ENCODE measurements at regions not wholly inside any gene's neighbourhood (a gene's known extent, or its start where the extent isn't known, plus 50 kb on each side); places are given as distances from the start of the nearest gene placed in this dataset.

DNA sequence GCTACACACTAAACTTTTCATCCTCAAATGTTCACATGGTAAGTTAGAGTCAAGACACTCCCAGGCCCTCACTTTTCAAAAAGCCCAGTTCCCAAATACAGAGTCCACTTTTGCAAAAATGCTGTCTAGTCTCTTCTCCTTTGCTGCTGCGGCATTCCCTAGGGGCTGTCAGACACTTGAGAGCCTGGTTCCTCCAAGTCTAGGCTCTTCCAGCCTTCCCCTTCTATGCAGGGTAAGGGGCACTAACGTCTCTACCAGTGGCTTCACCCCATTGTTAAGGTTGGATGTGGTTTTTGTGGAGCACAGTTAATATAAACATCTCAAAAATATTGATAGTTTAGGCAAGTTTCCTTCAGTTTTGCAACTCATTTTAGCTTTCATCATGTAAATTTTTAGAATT, 181.5 kb downstream of the KIF18A start:
- no peaks in the 10 kb centered on the region for H3K36me3 ChIP-seq (ENCODE audit: control insufficient read depth, insufficient read depth, low read length)
- TF ChIP-seq, protein P1, sequence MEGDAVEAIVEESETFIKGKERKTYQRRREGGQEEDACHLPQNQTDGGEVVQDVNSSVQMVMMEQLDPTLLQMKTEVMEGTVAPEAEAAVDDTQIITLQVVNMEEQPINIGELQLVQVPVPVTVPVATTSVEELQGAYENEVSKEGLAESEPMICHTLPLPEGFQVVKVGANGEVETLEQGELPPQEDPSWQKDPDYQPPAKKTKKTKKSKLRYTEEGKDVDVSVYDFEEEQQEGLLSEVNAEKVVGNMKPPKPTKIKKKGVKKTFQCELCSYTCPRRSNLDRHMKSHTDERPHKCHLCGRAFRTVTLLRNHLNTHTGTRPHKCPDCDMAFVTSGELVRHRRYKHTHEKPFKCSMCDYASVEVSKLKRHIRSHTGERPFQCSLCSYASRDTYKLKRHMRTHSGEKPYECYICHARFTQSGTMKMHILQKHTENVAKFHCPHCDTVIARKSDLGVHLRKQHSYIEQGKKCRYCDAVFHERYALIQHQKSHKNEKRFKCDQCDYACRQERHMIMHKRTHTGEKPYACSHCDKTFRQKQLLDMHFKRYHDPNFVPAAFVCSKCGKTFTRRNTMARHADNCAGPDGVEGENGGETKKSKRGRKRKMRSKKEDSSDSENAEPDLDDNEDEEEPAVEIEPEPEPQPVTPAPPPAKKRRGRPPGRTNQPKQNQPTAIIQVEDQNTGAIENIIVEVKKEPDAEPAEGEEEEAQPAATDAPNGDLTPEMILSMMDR (IDR thresholded peaks at IDR 0.05; ENCODE audit: insufficient read depth, low read length, severe bottlenecking): no peak
- no peaks in the 10 kb centered on the region for H3K27me3 ChIP-seq (ENCODE audit: control insufficient read depth, insufficient read depth, low read length)
- DNase-seq (ENCODE audit: low read depth): no peak
- FAIRE-seq: no peak
- no peak overlapping the region for H3K4me3 ChIP-seq (ENCODE audit: low read depth, low read length)

DNA sequence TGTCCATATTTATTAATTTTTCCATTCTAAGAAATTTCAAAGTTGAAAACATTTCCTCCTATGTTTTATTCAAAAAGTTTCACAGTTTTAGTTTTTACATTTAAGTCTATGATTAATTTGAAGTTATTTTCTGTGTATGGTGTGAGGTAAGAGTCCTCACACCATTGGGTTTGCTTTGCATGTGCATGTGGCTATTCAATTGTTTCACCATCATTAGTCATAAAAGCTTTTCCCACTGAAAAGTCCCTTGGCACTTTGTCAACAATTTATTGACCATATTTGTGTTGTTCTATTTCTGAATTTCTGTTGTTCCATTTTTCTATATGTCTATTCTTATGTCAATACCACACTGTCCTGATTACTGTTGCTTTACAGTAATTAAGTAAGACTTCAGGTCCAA, 186.5 kb downstream of the KIF18A start:
- Histone ChIP-seq H3K36me3 (ENCODE audit: control insufficient read depth, insufficient read depth, low read length) (no peaks in the 10 kb centered on the region), H3K27me3 (ENCODE audit: control insufficient read depth, insufficient read depth, low read length) (no peaks in the 10 kb centered on the region), H3K4me3 (ENCODE audit: low read depth, low read length) (no peak overlapping the region)
- DNase-seq (ENCODE audit: low read depth): peak; percentile 77
- FAIRE-seq: no peak
- TF ChIP-seq, protein P1 (IDR thresholded peaks at IDR 0.05; ENCODE audit: insufficient read depth, low read length, severe bottlenecking): no peak

DNA sequence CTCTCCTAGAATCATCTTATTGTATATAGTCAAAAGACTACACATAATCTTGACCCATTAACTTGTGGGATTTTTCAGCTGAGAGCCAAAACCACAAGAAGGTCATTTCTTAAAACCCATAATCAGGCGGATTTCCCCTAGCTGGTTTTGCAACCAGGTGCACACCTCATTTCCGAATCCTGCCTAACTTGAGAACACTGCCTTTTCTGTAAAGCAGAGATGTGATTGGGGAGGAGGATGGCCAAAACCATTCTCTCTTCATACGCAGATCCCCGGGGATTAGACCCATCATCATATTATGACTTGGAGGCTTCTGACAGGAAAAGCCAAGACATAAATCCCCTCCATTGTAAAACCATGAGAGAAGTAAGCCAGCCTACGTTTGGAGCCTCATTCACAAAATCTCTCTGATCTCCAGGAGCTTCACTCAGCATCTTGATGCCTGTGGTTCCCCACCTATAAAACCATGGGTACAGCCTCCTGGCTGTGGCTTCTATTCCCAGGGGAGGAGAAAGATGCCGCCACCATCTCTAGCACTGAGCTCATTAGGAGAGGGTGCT, 191.3 kb downstream of the KIF18A start:
- no peak for DNase-seq (ENCODE audit: low read depth)
- Histone ChIP-seq H3K27me3 (ENCODE audit: control insufficient read depth, insufficient read depth, low read length) (no peaks in the 10 kb centered on the region), H3K36me3 (ENCODE audit: control insufficient read depth, insufficient read depth, low read length) (no peaks in the 10 kb centered on the region), H3K4me3 (ENCODE audit: low read depth, low read length) (no peak overlapping the region)
- peak; percentile 50 for FAIRE-seq
- TF ChIP-seq, protein P1 (IDR thresholded peaks at IDR 0.05; ENCODE audit: insufficient read depth, low read length, severe bottlenecking): no peak

- DNase-seq (ENCODE audit: low read depth) (peak; percentile 59), FAIRE-seq (no peak)
- Histone ChIP-seq H3K36me3 (ENCODE audit: control insufficient read depth, insufficient read depth, low read length) (no peaks in the 10 kb centered on the region), H3K4me3 (ENCODE audit: low read depth, low read length) (no peak overlapping the region), H3K27me3 (ENCODE audit: control insufficient read depth, insufficient read depth, low read length) (no peaks in the 10 kb centered on the region)
- TF ChIP-seq, protein P1 (IDR thresholded peaks at IDR 0.05; ENCODE audit: insufficient read depth, low read length, severe bottlenecking): no peak
Measured at GRCh38 chr11:27914080-27914479, 193.9 kb downstream of the KIF18A start.

GRCh38 chr11:27913650-27914049, 194.3 kb downstream of the KIF18A start:
- no peaks in the 10 kb centered on the region for H3K27me3 ChIP-seq (ENCODE audit: control insufficient read depth, insufficient read depth, low read length)
- no peak for FAIRE-seq

More at GRCh38 chr11:27913650-27914049, 194.3 kb downstream of the KIF18A start:
- peak; percentile 57 for DNase-seq (ENCODE audit: low read depth)
- H3K36me3 ChIP-seq (ENCODE audit: control insufficient read depth, insufficient read depth, low read length): no peaks in the 10 kb centered on the region
- no peak overlapping the region for H3K4me3 ChIP-seq (ENCODE audit: low read depth, low read length)
- TF ChIP-seq, protein P1 (IDR thresholded peaks at IDR 0.05; ENCODE audit: insufficient read depth, low read length, severe bottlenecking): no peak

Data from bronchial epithelial cell (primary cell).